Head of caudate nucleus (tissue), 42 donors: ENCODE measurements at regions not wholly inside any gene's neighbourhood (a gene's known extent, or its start where the extent isn't known, plus 50 kb on each side); places are given as distances from the start of the nearest gene placed in this dataset.
"Not testable (repeated sequence)": the region's sequence is repeated elsewhere in the genome, so short reads cannot be mapped to it uniquely, and the experiment has no call there.

Source experiments
- DNase-seq, 42 donors: peaks; one replicate each; pipeline versions ENCODE4 v3.0.0 to v3.0.0-alpha.2; 2020 to 2021; ENCODE audit warnings: mixed read lengths in 7 of 42
- intact Hi-C: fragments of 100-400 bp; cut with DNase I; formaldehyde crosslinking; loops from one replicate; pipeline ENCODE4 v1.15.0; 2022

GRCh38 chr13:54004026-54004699, 975.5 kb downstream of the OLFM4 start:
- DNase-seq, result peak in 3 of 42 donors; percentile 11 to 16 (median 15)
- intact Hi-C loops, result no loop called here

- no peak for DNase-seq
- intact Hi-C loops, result no loop called here
Observed at GRCh38 chr13:54016542-54016941, 987.9 kb downstream of the OLFM4 start.

- intact Hi-C loops, result no loop called here
- DNase-seq, result no peak
Observed at GRCh38 chr13:54018485-54018884, 989.9 kb downstream of the OLFM4 start.

- no peak for DNase-seq
- intact Hi-C loops, result no loop called here
Observed at GRCh38 chr13:54029226-54029625, 1000.6 kb downstream of the OLFM4 start.

GRCh38 chr13:54029720-54030119, 1001.1 kb downstream of the OLFM4 start:
- no peak for DNase-seq

GRCh38 chr13:54033323-54033861, 1004.8 kb downstream of the OLFM4 start:
- DNase-seq, result no peak

More at GRCh38 chr13:54029720-54030119, 1001.1 kb downstream of the OLFM4 start:
- intact Hi-C loops, result no loop called here

GRCh38 chr13:54034047-54034446, 1005.4 kb downstream of the OLFM4 start:
- no peak for DNase-seq
- intact Hi-C loops, result no loop called here

More at GRCh38 chr13:54033323-54033861, 1004.8 kb downstream of the OLFM4 start:
- intact Hi-C loops, result no loop called here

GRCh38 chr13:54057416-54057815, 1028.8 kb downstream of the OLFM4 start:
- intact Hi-C loops, DNase-seq: not testable (repeated sequence)

- intact Hi-C loops, DNase-seq: not testable (repeated sequence)
Observed at GRCh38 chr13:54069958-54070357, 1041.3 kb downstream of the OLFM4 start.

- no peak for DNase-seq
- intact Hi-C loops, result no loop called here
Observed at GRCh38 chr13:54077569-54077968, 1049.0 kb downstream of the OLFM4 start.

GRCh38 chr13:54078271-54078870, 1049.8 kb downstream of the OLFM4 start:
- intact Hi-C loops, result no loop called here
- DNase-seq, result no peak

GRCh38 chr13:54082309-54082708, 1053.7 kb downstream of the OLFM4 start:
- intact Hi-C loops, DNase-seq: not testable (repeated sequence)

GRCh38 chr13:54091884-54092283, 1063.3 kb downstream of the OLFM4 start:
- no peak for DNase-seq
- intact Hi-C loops, result no loop called here

- no peak for DNase-seq
Observed at GRCh38 chr13:54092686-54093085, 1064.1 kb downstream of the OLFM4 start.

GRCh38 chr13:54110597-54110996, 1082.0 kb downstream of the OLFM4 start:
- intact Hi-C loops, result no loop called here
- no peak for DNase-seq

More at GRCh38 chr13:54092686-54093085, 1064.1 kb downstream of the OLFM4 start:
- intact Hi-C loops, result no loop called here

GRCh38 chr13:54124700-54125099, 1096.1 kb downstream of the OLFM4 start:
- intact Hi-C loops, result no loop called here
- no peak for DNase-seq

- intact Hi-C loops, DNase-seq: not testable (repeated sequence)
Observed at GRCh38 chr13:54130931-54131330, 1102.3 kb downstream of the OLFM4 start.

GRCh38 chr13:54131433-54131832, 1102.8 kb downstream of the OLFM4 start:
- intact Hi-C loops, DNase-seq: not testable (repeated sequence)

- intact Hi-C loops, result not testable (repeated sequence)
Observed at GRCh38 chr13:54132127-54132526, 1103.5 kb downstream of the OLFM4 start.

GRCh38 chr13:54132720-54133119, 1104.1 kb downstream of the OLFM4 start:
- DNase-seq, intact Hi-C loops: not testable (repeated sequence)

More at GRCh38 chr13:54132127-54132526, 1103.5 kb downstream of the OLFM4 start:
- not testable (repeated sequence) for DNase-seq
